ENCODE measurements at regions not wholly inside any gene's neighbourhood (a gene's known extent, or its start where the extent isn't known, plus 50 kb on each side); places are given as distances from the start of the nearest gene placed in this dataset.

- no peaks in the 10 kb centered on the region for H3K9me3 ChIP-seq (ENCODE audit: control insufficient read depth, low read length)
Measured at GRCh38 chr11:127628458-127628785, 627.9 kb upstream of the KIRREL3 start.

DNA sequence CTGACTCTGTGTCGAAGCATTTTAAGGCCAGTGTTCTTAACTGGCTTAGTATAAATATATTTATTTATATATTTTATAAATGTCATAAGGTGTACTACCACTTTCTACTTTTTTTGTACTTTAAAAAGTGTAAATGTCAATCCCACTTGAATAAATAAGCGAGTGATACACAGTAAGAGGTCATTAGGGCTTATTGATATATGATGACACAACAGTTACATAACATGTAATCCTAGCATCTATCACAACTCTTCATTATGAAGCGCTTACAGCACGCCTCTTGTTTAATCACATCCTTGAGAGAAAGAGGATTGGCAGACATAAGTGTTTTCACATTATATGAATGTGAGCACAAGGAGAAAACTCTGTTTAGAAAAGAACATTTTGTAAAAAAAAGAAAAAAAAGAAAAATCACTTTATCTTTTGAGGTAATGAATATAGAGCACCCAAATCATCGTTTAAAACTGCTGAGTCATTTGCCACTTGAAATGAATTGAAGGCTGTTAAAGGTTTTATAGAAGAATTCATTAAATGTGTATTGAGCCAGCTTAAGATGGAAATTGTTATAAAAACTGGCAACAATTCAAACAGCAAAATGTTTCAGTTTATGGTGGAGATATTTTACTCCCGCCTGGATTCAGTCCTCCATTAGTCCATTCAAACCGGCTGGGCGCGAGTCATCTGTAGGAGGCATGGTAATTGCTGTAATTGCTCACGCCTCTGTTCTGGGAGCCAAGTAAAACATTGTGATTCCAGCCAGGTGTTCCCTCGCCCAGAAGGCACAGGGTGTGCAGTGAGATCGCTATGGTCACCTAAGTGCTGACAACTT lies 627.3 kb upstream of the KIRREL3 start:
- WGBS, 2 donors: 69 to 74% methylated on average over 12 of the region's 12 CpGs
- Histone ChIP-seq H3K36me3 (ENCODE audit: control insufficient read depth in 1 of 2, insufficient read depth in 2 of 2, low read length in 1 of 2) (no peaks in the 10 kb centered on the region), H3K27me3 (ENCODE audit: control insufficient read depth in 1 of 2, insufficient read depth in 2 of 2, low read length in 1 of 2) (no peaks in the 10 kb centered on the region), H3K4me1 (ENCODE audit: control insufficient read depth in 1 of 2, insufficient read depth in 2 of 2, low read length in 2 of 2) (no peaks in the 10 kb centered on the region), H3K9me3 (ENCODE audit: control insufficient read depth, low read length) (no peaks in the 10 kb centered on the region), H3K4me3 (ENCODE audit: low read length in 2 of 2) (no peak overlapping the region), H3K27ac (ENCODE audit: low read depth in 1 of 2, low read length in 2 of 2) (no peak overlapping the region)
- DNase-seq (no peak), ATAC-seq (ENCODE audit: low FRiP score) (no peak)
- intact Hi-C loops (cut with DNase I): no loop called here

More at GRCh38 chr11:127628458-127628785, 627.9 kb upstream of the KIRREL3 start:
- Histone ChIP-seq H3K27ac (ENCODE audit: low read depth in 1 of 2, low read length in 2 of 2) (no peak overlapping the region), H3K4me3 (ENCODE audit: low read length in 2 of 2) (no peak overlapping the region), H3K4me1 (ENCODE audit: control insufficient read depth in 1 of 2, insufficient read depth in 2 of 2, low read length in 2 of 2) (no peaks in the 10 kb centered on the region), H3K27me3 (ENCODE audit: control insufficient read depth in 1 of 2, insufficient read depth in 2 of 2, low read length in 1 of 2) (no peaks in the 10 kb centered on the region), H3K36me3 (ENCODE audit: control insufficient read depth in 1 of 2, insufficient read depth in 2 of 2, low read length in 1 of 2) (no peaks in the 10 kb centered on the region)
- DNase-seq (no peak), ATAC-seq (ENCODE audit: low FRiP score) (peak; percentile 39)
- intact Hi-C loops (cut with DNase I): no loop called here
- 90 to 91% methylated on average over 5 of the region's 5 CpGs for WGBS, 2 donors

GRCh38 chr11:127627204-127627603 lies 626.6 kb upstream of the KIRREL3 start:
- H3K4me1 ChIP-seq (ENCODE audit: control insufficient read depth in 1 of 2, insufficient read depth in 2 of 2, low read length in 2 of 2): no peaks in the 10 kb centered on the region
- ATAC-seq (ENCODE audit: low FRiP score) (no peak), DNase-seq (no peak)
- intact Hi-C loops (cut with DNase I): no loop called here
- 81 to 84% methylated on average over 1 of the region's 1 CpG for WGBS, 2 donors
- H3K27ac ChIP-seq (ENCODE audit: low read depth in 1 of 2, low read length in 2 of 2): no peak overlapping the region
- no peaks in the 10 kb centered on the region for H3K36me3 ChIP-seq (ENCODE audit: control insufficient read depth in 1 of 2, insufficient read depth in 2 of 2, low read length in 1 of 2)
- no peaks in the 10 kb centered on the region for H3K9me3 ChIP-seq (ENCODE audit: control insufficient read depth, low read length)
- no peaks in the 10 kb centered on the region for H3K27me3 ChIP-seq (ENCODE audit: control insufficient read depth in 1 of 2, insufficient read depth in 2 of 2, low read length in 1 of 2)
- no peak overlapping the region for H3K4me3 ChIP-seq (ENCODE audit: low read length in 2 of 2)

DNA sequence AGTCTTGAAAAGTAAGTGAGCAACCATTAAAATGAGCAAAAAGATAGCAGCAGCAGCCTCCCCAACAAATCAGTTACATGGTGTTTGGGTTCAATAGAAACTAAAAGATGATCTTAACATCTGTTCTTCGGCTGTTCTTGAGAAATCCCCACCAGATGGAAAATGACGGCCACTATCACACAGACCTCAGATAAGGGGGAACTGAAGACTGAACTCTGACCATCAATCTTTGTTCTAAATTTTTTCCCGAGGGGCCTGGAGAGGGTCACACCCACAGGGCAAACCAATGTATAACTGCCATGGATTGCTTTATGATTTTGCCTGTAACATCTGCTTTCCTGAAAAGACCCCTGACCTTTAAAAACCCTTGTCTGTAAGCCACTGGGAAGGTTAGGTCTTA lies 624.8 kb upstream of the KIRREL3 start:
- H3K27ac ChIP-seq (ENCODE audit: low read depth in 1 of 2, low read length in 2 of 2): no peak overlapping the region
- intact Hi-C loops (cut with DNase I): no loop called here
- H3K4me1 ChIP-seq (ENCODE audit: control insufficient read depth in 1 of 2, insufficient read depth in 2 of 2, low read length in 2 of 2): no peaks in the 10 kb centered on the region
- WGBS, 2 donors: 27 to 43% methylated on average over 3 of the region's 3 CpGs
- H3K36me3 ChIP-seq (ENCODE audit: control insufficient read depth in 1 of 2, insufficient read depth in 2 of 2, low read length in 1 of 2): no peaks in the 10 kb centered on the region
- DNase-seq: no peak
- ATAC-seq (ENCODE audit: low FRiP score): no peak
- H3K9me3 ChIP-seq (ENCODE audit: control insufficient read depth, low read length): no peaks in the 10 kb centered on the region
- H3K4me3 ChIP-seq (ENCODE audit: low read length in 2 of 2): no peak overlapping the region
- H3K27me3 ChIP-seq (ENCODE audit: control insufficient read depth in 1 of 2, insufficient read depth in 2 of 2, low read length in 1 of 2): no peaks in the 10 kb centered on the region

DNA sequence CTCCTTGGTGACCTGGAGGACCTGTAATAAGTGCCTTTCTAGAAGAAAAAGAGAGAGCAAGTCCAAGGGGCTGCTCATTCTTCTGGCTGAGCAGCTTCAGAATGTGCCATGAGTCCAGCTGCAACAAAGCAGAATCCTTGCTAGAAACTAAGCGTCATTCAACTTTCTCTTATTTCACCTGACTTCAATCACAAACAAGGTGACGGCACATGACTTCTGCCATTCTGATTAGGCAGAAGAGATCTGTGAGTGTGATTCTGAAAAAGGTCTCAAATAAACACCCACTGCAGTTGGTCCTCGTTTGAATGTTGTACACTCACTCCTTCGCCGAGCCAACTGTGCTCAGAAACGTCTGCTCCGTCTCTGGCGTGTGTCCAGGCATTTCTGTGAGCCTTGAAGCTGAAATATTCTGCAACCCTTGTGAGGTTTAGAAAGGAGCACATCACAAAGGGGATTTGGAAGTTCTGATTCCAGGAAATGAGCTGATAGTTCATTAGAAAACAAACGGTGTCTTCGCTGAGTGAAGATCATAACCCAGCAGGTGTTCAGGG lies 623.8 kb upstream of the KIRREL3 start:
- WGBS, 2 donors: 21 to 27% methylated on average over 10 of the region's 10 CpGs
- intact Hi-C loops (cut with DNase I): no loop called here
- ATAC-seq (ENCODE audit: low FRiP score) (no peak), DNase-seq (no peak)
- no peak overlapping the region for H3K27ac ChIP-seq (ENCODE audit: low read depth in 1 of 2, low read length in 2 of 2)
- H3K36me3 ChIP-seq (ENCODE audit: control insufficient read depth in 1 of 2, insufficient read depth in 2 of 2, low read length in 1 of 2): no peaks in the 10 kb centered on the region
- H3K4me3 ChIP-seq (ENCODE audit: low read length in 2 of 2): no peak overlapping the region
- H3K4me1 ChIP-seq (ENCODE audit: control insufficient read depth in 1 of 2, insufficient read depth in 2 of 2, low read length in 2 of 2): no peaks in the 10 kb centered on the region
- no peaks in the 10 kb centered on the region for H3K9me3 ChIP-seq (ENCODE audit: control insufficient read depth, low read length)
- H3K27me3 ChIP-seq (ENCODE audit: control insufficient read depth in 1 of 2, insufficient read depth in 2 of 2, low read length in 1 of 2): no peaks in the 10 kb centered on the region

DNA sequence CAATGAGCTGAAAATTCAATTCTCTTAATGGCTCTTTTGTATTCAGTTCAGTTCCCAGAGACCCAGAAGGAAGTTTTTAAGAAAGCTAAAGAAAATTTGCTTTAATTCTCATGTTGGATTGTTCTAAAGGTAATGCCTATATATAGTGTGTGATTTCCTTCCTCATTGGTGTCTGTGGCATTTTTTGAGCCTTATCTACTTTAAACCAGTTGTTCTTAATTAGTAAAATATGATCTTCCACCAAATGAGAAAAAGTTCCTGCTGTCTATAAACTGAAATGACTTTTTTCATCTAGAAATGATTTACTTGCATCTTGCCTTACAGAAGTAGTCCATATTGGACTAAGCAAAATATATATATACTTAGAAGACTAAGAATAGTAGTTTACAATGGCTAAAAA lies 622.1 kb upstream of the KIRREL3 start:
- H3K27me3 ChIP-seq (ENCODE audit: control insufficient read depth in 1 of 2, insufficient read depth in 2 of 2, low read length in 1 of 2): no peaks in the 10 kb centered on the region
- no peaks in the 10 kb centered on the region for H3K9me3 ChIP-seq (ENCODE audit: control insufficient read depth, low read length)
- ATAC-seq (ENCODE audit: low FRiP score): no peak
- intact Hi-C loops (cut with DNase I): no loop called here
- H3K4me3 ChIP-seq (ENCODE audit: low read length in 2 of 2): no peak overlapping the region
- no peak overlapping the region for H3K27ac ChIP-seq (ENCODE audit: low read depth in 1 of 2, low read length in 2 of 2)
- no peak for DNase-seq
- H3K36me3 ChIP-seq (ENCODE audit: control insufficient read depth in 1 of 2, insufficient read depth in 2 of 2, low read length in 1 of 2): no peaks in the 10 kb centered on the region
- H3K4me1 ChIP-seq (ENCODE audit: control insufficient read depth in 1 of 2, insufficient read depth in 2 of 2, low read length in 2 of 2): no peaks in the 10 kb centered on the region

DNA sequence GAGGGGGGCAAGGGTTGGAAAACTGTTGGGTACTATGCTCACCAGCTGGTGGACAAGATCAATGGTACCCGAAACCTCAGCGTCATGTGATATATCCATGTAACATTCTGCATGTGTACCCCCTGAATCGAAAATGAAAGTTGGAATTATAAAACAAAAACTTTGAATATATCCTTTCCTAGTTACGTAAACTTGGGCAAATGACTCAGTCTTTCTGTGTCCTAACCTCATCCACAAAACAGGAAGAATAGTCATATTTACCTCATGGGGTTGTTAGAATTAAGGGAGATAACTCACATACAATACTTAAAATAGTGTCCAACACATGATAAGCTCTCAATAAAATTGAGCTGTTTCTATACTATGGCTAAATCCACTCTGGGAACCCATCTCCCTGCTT lies 620.1 kb upstream of the KIRREL3 start:
- DNase-seq: no peak
- ATAC-seq (ENCODE audit: low FRiP score): no peak
- Histone ChIP-seq H3K36me3 (ENCODE audit: control insufficient read depth in 1 of 2, insufficient read depth in 2 of 2, low read length in 1 of 2) (no peaks in the 10 kb centered on the region), H3K27ac (ENCODE audit: low read depth in 1 of 2, low read length in 2 of 2) (no peak overlapping the region), H3K27me3 (ENCODE audit: control insufficient read depth in 1 of 2, insufficient read depth in 2 of 2, low read length in 1 of 2) (no peaks in the 10 kb centered on the region), H3K9me3 (ENCODE audit: control insufficient read depth, low read length) (peaks cover 1% of the 10 kb centered on the region), H3K4me3 (ENCODE audit: low read length in 2 of 2) (no peak overlapping the region), H3K4me1 (ENCODE audit: control insufficient read depth in 1 of 2, insufficient read depth in 2 of 2, low read length in 2 of 2) (no peaks in the 10 kb centered on the region)
- WGBS, 2 donors: 91% methylated on average over 4 of the region's 4 CpGs
- intact Hi-C loops (cut with DNase I): no loop called here

DNA sequence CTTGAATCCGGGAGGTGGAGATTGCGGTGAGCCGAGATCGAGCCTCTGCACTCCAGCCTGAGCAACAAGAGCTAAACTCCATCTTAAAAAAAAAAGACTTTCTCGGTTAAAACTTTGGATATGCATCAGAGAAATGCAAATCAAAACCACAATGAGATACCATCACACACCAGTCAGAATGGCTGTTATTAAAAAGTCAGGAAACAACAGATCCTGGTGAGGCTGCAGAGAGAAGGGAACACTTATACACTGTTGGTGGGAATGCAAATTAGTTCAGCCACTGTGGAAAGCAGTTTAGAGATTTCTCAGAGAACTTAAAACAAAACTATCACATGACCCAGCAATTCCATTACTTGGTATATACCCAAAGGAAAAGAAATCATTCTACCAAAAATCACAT lies 619.4 kb upstream of the KIRREL3 start:
- Histone ChIP-seq H3K27ac (ENCODE audit: low read depth in 1 of 2, low read length in 2 of 2) (no peak overlapping the region), H3K9me3 (ENCODE audit: control insufficient read depth, low read length) (peaks cover 1% of the 10 kb centered on the region), H3K36me3 (ENCODE audit: control insufficient read depth in 1 of 2, insufficient read depth in 2 of 2, low read length in 1 of 2) (no peaks in the 10 kb centered on the region), H3K4me1 (ENCODE audit: control insufficient read depth in 1 of 2, insufficient read depth in 2 of 2, low read length in 2 of 2) (no peaks in the 10 kb centered on the region), H3K27me3 (ENCODE audit: control insufficient read depth in 1 of 2, insufficient read depth in 2 of 2, low read length in 1 of 2) (no peaks in the 10 kb centered on the region), H3K4me3 (ENCODE audit: low read length in 2 of 2) (no peak overlapping the region)
- no peak for DNase-seq
- WGBS, 2 donors: 92 to 96% methylated on average over 5 of the region's 5 CpGs
- intact Hi-C loops (cut with DNase I): no loop called here
- no peak for ATAC-seq (ENCODE audit: low FRiP score)

DNA sequence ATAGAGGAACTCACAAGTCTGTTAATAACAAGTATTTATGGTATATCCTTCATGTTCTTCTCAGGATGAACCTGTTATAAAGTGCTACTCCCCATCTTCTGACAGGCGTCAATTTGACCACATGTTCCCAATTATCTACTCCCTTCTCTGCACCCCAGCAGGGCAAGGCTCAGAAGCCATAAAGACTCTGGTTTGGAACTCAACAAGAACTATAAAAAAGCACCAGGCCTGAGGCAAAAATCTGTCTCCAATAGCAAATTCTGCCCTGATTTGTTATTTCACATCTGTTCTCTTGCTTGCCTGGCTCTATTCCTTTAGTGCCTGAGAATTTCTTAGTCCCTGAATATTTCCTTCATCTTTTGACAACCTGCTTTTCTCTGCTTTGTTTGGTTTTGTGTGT lies 618.2 kb upstream of the KIRREL3 start:
- intact Hi-C loops (cut with DNase I): no loop called here
- H3K4me1 ChIP-seq (ENCODE audit: control insufficient read depth in 1 of 2, insufficient read depth in 2 of 2, low read length in 2 of 2): no peaks in the 10 kb centered on the region
- peaks cover 1% of the 10 kb centered on the region for H3K9me3 ChIP-seq (ENCODE audit: control insufficient read depth, low read length)
- DNase-seq: no peak
- no peak overlapping the region for H3K4me3 ChIP-seq (ENCODE audit: low read length in 2 of 2)
- H3K27ac ChIP-seq (ENCODE audit: low read depth in 1 of 2, low read length in 2 of 2): no peak overlapping the region
- 81 to 88% methylated on average over 1 of the region's 1 CpG for WGBS, 2 donors
- H3K27me3 ChIP-seq (ENCODE audit: control insufficient read depth in 1 of 2, insufficient read depth in 2 of 2, low read length in 1 of 2): no peaks in the 10 kb centered on the region
- no peaks in the 10 kb centered on the region for H3K36me3 ChIP-seq (ENCODE audit: control insufficient read depth in 1 of 2, insufficient read depth in 2 of 2, low read length in 1 of 2)
- ATAC-seq (ENCODE audit: low FRiP score): no peak
